GM06990 (cell line): ENCODE measurements at regions not wholly inside any gene's neighbourhood (a gene's known extent, or its start where the extent isn't known, plus 50 kb on each side); places are given as distances from the start of the nearest gene placed in this dataset.
"Not testable (repeated sequence)": the region's sequence is repeated elsewhere in the genome, so short reads cannot be mapped to it uniquely, and the experiment has no call there.

ENCODE experiments used
- DNase-seq: peaks from one replicate; pipeline ENCODE4 v3.0.0-alpha.2; 2011; ENCODE audit not compliant: insufficient read length; ENCODE audit errors: extremely low read depth
- H3K27me3 ChIP-seq: replicated peaks from 2 replicates; pipeline ENCODE4 v1.6.0; 2011; ENCODE audit warnings: low read length; ENCODE audit not compliant: control insufficient read depth, insufficient read depth
- H3K36me3 ChIP-seq: 2 replicates; pipeline ENCODE4 v1.5.1; 2011; ENCODE audit warnings: low read length; ENCODE audit not compliant: control insufficient read depth, insufficient read depth
- H3K4me3 ChIP-seq: replicated peaks from 2 replicates; pipeline ENCODE4 v1.5.1; 2011; ENCODE audit warnings: low read depth, mild to moderate bottlenecking, control low read depth, low read length
- CTCF ChIP-seq: IDR thresholded peaks from 2 replicates; pipeline ENCODE4 v1.5.1; 2011; ENCODE audit warnings: low read length, control low read depth, mild to moderate bottlenecking, inconsistent platforms; ENCODE audit not compliant: insufficient read depth, poor library complexity, severe bottlenecking

GRCh38 chr10:44574596-44575480 is 189.9 kb upstream of the CXCL12 start:
- no peak for TF ChIP-seq CTCF
- DNase-seq = no peak
- H3K4me3 ChIP-seq = no peak overlapping the region
- H3K27me3 ChIP-seq = peaks cover 1% of the 10 kb centered on the region
- no peaks in the 10 kb centered on the region for H3K36me3 ChIP-seq

DNA sequence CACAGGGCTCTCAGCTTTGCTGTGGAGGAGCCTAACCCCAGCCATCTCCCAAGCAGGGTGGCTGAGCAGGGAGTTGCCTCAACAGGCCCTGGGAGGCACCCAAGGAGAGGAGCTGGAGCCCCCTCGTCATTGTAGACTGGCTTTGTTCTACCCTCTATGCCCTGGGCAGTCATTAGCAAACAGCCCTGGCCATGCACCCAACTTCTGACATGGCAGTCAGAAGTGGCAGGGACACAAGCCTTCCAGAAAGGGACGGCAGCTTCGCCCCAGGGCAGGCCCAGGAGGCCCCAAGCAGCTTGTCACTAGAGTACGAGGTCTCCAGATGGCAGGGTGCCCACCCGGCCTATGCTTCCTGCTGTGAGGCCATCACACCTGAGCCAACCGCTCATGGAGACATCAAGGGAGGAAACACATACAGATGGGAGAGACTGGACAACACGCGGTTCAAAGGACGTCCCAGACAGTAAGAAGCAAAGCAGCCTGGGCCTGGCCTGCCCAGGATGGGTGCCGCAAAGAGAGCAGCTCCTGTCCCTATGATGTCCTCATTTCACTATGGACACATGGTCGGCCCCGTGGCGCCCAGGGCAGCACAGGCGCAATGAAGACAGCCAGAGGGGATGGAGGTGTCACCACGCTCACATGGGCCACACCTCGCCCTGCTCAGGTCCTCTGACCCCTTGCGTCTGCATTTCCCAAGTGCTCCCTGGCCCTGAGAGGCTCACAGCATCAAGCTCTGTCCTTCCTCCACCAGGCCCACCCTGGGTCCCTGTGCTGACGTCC is 190.9 kb upstream of the CXCL12 start:
- no peak overlapping the region for H3K4me3 ChIP-seq
- no peak for DNase-seq
- H3K36me3 ChIP-seq = no peaks in the 10 kb centered on the region
- no peak for TF ChIP-seq CTCF
- no peaks in the 10 kb centered on the region; the same call in none of the 2 replicates for H3K27me3 ChIP-seq

DNA sequence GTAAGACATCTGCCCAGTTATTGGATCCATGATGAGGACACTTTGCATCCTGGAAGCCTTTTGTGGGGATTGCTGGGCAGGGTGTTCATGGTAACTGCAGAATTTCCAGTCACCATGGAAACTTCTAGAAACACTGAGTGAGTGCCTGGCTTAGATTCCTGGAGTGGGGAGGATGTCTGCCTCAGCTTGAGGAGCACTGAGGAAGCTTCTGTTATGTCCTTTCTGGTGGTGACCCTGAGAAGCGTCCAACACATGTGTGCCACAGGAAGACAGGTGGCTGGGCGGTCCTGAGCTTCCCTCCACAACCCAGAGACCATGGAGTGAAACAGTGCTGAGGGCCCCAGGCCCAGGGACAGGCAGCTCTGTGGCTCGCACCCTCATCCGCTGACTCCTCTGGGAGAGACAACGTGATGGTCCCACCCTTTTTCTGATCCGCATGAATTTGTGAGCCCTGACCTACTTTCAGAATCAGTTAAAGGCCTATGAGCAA is 191.8 kb upstream of the CXCL12 start:
- DNase-seq = no peak
- Histone ChIP-seq H3K36me3 (no peaks in the 10 kb centered on the region), H3K4me3 (no peak overlapping the region), H3K27me3 (no peaks in the 10 kb centered on the region; the same call in none of the 2 replicates)
- no peak for TF ChIP-seq CTCF

DNA sequence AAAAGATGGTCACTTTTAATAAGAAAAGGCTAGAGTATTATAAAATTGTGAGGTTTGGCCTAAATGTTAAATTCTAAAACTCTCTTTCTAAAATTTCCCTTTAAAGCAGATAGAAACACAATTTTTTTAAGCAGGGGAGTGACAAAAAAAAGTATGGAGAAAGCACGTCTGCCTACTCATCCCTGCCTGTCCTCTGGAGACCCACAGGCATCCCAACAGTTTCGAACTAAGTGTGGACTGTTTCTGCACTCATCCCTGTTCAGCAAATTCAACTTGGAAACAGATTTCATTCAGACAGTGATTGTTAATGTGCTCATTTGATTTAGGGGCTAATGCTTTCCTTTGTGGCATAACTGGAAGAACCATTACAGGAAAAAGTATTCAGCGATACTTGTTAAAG is 192.6 kb upstream of the CXCL12 start:
- no peaks in the 10 kb centered on the region for H3K36me3 ChIP-seq
- TF ChIP-seq CTCF = no peak
- DNase-seq = no peak
- H3K27me3 ChIP-seq = no peaks in the 10 kb centered on the region; the same call in none of the 2 replicates
- H3K4me3 ChIP-seq = no peak overlapping the region

DNA sequence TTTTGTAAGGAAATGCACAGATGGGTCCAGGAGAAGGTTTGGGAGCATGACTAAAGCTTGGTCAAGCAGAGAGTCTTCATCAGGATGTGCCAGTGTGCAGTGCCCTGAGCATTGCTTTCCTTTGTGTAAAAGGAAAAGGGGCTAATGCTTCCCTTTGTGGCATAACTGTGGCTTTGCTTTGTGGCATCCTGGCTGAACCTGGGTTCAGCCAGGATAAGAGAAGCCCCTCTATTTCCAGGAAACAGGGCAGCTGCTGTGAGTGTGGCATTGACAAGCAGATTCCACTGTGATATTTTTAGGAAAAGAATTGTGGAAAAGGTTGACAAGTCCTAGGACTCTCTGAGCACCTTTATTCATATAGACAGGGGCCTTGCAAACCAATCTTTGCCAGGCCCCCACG is 193.4 kb upstream of the CXCL12 start:
- no peak for TF ChIP-seq CTCF
- no peaks in the 10 kb centered on the region for H3K36me3 ChIP-seq
- DNase-seq = no peak
- no peak overlapping the region for H3K4me3 ChIP-seq
- H3K27me3 ChIP-seq = no peaks in the 10 kb centered on the region; the same call in none of the 2 replicates

DNA sequence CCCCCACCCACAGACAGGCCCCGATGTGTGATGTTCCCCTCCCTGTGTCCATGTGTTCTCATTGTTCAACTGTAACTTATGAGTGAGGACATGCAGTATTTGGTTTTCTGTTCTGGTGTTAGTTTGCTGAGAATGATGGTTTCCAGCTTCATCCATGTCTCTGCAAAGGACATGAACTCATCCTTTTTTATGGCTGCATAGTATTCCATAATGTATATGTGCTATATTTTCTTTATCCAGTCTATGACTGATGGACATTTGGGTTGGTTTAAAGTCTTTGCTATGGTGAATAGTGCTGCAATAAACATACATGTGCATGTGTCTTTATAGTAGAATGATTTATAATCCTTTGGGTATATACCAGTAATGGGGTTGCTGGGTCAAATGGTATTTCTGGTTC is 194.1 kb upstream of the CXCL12 start:
- H3K4me3 ChIP-seq, H3K27me3 ChIP-seq, DNase-seq, H3K36me3 ChIP-seq: not testable (repeated sequence)
